Ovary (tissue), 3 donors: ENCODE measurements at regions not wholly inside any gene's neighbourhood (a gene's known extent, or its start where the extent isn't known, plus 50 kb on each side); places are given as distances from the start of the nearest gene placed in this dataset.

Experiments
- CTCF ChIP-seq, 3 donors: fragments of 450-650 bp in 2 of 3; fragments of 200-600 bp in 1 of 3; IDR thresholded peaks; one replicate each; pipeline versions ENCODE4 v1.5.1 to v1.8.0; 2016 to 2022; ENCODE audit warnings: antibody characterized with exemption in 3 of 3, mild to moderate bottlenecking in 1 of 3
- EP300 ChIP-seq: sonication (generic); formaldehyde crosslinking; IDR thresholded peaks from one replicate; pipeline ENCODE4 v1.6.1; 2017; ENCODE audit warnings: antibody characterized with exemption
- POLR2A ChIP-seq: fragments of 450-650 bp; IDR thresholded peaks from one replicate; pipeline ENCODE4 v1.6.1; 2017; ENCODE audit warnings: antibody characterized with exemption, mild to moderate bottlenecking, moderate library complexity
- donor health status: DM: no; HTN: no; CAD: no.

GRCh38 chr11:11084337-11084736 lies 226.5 kb upstream of the ZBED5 start:
- TF ChIP-seq CTCF (IDR thresholded peaks at IDR 0.05) (no peak), EP300 (no peak), POLR2A (no peak)
